ENCODE measurements at regions not wholly inside any gene's neighbourhood (a gene's known extent, or its start where the extent isn't known, plus 50 kb on each side); places are given as distances from the start of the nearest gene placed in this dataset.

- no peak for DNase-seq (ENCODE audit: low read depth)
Observed at GRCh38 chr18:78771496-78772359, 207.9 kb upstream of the SALL3 start.

DNA sequence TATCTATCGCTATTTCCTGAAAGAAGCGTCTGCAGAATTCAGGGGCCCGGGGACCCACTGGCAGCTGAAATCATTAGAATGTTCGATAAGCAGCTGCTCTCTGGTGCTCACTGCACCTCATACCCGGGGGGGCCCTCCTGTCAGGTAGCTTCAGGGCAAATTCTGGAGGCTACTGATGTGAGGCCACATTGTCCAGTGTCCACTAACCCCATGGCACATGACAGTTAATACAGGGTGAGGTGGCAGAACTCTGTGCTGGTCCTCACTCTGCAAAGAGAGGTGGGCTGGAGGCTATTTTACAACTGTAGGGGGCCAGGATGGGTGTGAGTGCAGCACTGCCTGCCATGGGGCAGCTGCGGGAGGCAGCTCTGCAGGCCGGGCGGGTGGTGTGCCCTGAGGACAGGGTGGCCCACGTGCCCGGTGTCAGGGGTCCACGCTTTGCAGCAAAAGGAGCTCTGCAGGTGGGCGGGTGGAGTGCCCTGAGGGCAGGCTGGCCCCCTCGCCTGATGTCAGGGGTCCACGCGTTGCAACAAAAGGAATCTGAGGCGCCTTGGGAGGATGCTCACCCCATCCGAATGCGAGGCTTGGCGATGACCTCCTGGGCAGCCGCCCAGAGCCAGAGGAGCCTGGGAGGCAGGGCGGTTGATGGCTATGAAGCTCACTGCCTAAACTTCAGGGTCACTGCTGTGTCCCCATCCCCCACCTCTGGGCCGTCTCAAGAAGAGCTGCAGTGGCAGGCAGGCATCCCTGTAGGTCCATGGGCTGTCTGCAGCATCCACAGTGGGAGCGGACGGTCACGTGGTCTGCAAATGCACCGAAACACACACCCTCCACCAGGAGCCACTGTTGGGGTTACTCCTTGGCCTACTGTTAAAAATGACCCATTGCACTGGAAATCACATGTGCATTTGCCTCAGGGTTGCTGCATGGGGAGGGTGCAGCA lies 207.0 kb upstream of the SALL3 start:
- no peak for DNase-seq (ENCODE audit: low read depth)

DNA sequence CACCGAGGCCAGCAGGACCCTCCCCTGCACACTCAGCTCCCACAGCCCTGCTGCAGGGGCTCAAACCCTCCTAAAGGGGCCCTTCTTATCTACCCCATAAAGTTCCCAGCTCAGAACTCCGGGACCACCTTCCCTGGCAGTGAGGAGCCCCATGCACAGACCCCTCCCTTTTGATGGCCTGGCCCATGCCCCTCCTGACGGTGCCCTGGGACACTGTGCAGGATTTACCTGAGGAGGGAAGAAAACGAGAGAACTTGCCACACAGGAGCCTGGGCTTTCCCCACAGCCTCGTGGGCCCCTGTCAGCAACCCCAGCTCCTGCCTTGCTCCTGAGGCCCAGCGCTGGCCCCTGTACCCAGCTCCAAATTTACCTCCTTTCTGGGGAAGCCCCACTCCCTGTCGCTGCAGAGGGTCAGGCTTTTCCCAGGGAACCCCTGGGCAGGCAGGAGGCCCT lies 206.3 kb upstream of the SALL3 start:
- DNase-seq (ENCODE audit: low read depth): no peak

DNA sequence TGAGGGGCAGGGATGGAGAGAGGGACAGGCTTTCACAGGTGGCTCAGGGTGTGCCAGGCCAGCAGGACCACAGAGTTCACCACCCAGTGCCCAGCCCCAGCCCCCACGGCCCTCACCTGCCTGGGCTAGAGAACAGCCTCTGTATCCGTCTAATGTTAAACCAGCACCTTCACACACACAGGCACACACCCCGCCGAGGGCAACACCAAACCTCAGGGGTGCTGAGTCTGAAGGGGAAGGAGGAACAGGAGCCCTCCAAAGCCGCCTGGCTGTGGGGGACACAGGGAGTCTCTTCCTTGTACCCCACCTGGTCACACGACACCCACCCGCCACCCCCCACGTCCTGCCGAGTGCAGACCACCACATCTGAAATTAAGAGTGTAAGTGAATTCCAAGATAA lies 205.8 kb upstream of the SALL3 start:
- DNase-seq (ENCODE audit: low read depth): no peak

- DNase-seq (ENCODE audit: low read depth): no peak
Observed at GRCh38 chr18:78774741-78775141, 204.9 kb upstream of the SALL3 start.

DNA sequence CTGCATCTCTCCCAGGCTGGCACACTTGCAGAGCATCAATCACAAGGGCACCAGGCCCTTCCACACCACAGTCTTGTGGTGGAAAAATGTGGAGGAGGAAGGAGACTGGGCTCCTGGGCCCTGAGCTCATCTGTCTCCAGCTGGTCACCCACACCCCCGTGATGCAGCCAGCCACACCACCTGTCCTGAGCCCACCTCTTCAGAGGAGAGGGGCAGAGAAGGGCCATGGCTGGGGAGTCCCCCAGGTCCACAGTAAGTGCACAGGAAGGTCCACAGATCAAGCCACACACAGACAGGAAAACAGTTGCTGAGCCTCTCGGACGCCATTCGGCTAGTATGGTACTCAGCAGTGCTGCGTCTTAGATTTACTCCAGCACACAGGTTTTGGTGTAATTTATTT lies 203.5 kb upstream of the SALL3 start:
- DNase-seq (ENCODE audit: low read depth): no peak

DNA sequence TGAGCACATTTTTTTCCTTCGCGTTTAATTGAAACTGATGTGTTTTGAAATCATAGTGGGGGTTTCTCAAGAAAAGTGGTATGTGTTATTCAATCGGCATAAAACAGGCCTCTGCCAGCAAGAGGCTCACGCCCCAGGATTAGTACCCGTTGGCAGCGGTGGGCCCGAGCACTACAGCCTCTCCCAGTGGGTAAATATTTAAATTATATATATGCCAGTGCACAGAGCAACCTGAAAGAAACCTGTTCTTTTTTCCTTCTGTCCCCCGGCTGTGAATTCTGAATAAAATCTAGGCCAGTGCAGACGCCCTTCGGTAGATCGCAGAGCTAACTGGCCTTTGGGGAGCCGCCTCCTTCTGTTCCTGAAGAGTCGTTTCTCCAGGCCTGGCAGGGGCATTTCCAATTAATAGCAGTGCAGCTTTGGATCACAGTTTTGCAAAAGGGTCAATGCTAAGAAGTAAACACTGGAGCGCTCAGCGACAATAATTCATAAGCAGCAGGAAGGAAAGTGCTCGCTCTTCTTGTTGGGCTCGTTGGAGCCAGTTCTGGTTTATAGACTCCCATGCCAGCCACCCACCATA lies 202.8 kb upstream of the SALL3 start:
- no peak for DNase-seq (ENCODE audit: low read depth)

GRCh38 chr18:78777992-78778391 lies 201.6 kb upstream of the SALL3 start:
- DNase-seq (ENCODE audit: low read depth): no peak

DNA sequence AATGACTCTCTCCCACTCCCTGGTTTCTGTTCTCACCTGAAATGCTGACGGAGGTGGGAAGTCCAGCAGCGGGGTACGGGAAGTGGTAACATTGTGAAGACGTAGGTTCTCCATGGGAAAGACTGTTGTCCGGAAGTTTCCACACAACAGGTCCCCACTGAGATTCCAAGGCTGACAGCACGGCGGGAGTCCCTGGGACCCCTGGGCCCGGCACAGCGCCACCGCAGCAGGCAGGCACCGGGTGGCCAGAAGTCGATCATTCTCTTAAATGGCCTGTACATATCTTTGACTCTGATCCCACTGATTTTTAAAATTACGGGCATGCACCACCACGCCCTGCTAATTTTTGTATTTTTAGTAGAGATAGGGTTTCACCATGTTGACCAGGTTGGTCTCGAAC lies 201.0 kb upstream of the SALL3 start:
- no peak for DNase-seq (ENCODE audit: low read depth)

- DNase-seq (ENCODE audit: low read depth): no peak
Observed at GRCh38 chr18:78779996-78780718, 199.5 kb upstream of the SALL3 start.

DNA sequence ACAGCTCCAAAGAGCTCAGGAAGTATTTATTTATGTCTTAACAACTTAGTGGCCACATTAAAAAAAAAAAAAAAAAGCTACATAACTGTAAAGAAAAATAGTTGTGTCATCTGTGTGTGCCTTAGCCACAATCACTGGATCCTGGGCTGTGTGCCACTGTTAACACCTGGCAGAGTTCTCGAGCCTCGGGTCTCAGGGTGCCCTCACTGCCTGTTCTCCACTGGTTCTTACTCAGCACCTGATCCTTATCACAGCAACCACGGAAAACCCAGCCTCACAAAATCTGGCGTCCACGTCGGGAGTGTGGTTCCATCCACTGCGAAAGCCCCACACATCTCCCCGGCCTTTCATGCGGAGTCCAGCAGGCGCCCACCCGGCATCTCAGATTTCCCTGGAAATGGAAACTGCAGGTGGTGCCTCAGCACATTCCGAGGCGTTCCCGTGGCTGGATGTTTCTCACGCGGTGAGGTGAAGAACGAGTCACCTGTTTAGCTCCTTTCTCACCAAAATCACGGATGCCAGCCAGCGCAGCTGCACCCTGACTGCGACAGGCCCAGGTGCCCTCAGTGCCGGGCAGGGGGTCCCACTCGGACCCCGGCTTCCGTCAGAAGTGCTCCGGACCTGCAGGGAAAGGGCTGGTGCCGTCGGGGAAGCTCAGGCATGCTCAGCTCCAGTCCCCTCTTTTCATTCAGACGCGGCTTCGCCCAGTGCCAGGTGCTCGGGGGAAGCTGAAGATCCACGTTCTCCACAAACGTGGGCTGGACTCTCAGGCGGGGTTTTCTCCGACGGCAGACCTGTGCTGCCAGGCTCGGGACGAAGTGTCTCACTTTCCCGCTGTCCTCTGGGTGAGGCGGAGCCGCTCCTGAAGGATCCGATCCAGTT lies 198.7 kb upstream of the SALL3 start:
- DNase-seq (ENCODE audit: low read depth): no peak

GRCh38 chr18:78781601-78781960 lies 198.0 kb upstream of the SALL3 start:
- no peak for DNase-seq (ENCODE audit: low read depth)

DNA sequence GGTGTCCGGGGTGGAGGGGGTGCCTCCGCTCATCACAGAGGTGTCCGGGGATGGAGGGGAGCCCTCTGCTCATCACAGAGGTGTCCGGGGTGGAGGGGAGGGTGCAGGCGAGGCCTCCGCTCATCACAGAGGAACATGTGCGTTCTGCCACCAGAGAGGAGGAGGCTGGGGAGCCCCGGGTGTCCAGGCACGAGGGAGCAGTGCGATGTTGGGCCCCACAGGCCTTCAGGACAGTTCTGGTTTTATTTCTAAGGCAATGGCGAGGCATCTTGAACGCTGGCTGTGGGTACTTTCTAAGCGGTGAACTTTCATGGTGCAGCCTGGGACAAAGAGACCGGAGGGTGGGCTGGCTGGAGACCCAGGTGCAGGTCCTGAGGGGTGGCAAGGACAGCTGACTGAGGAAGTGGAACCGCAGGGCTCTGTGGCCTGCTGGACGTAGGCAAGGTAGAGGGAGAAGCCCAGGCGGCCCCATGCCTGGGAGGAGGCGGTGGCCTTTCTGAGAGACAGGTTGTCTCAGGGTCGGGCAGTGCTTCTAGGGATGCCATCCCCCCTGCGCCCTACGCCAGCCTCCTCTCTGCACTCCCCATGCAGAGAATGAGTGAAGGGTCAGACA lies 196.6 kb upstream of the SALL3 start:
- DNase-seq (ENCODE audit: low read depth): no peak

DNA sequence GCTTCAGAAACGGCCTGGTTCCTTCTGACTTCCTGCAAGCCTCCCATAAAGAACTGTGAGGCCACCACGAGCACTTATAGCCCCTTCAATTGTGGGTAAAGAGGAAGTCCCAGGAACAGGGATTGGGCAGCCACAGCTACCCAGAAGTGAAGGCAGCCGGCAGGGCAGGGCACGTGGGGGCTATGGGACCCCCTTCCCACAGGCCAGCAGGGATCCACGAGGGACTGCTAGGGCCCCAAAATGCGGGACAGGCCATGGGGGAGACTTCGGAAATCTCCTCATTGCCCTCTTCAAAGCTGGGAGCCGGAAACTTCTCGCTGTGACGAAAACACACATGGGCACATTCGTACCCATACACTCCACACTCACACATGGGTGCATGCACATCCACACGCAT lies 196.1 kb upstream of the SALL3 start:
- no peak for DNase-seq (ENCODE audit: low read depth)

- no peak for DNase-seq (ENCODE audit: low read depth)
Observed at GRCh38 chr18:78784861-78785260, 194.8 kb upstream of the SALL3 start.

GRCh38 chr18:78785706-78786105 lies 193.9 kb upstream of the SALL3 start:
- DNase-seq (ENCODE audit: low read depth): no peak

- DNase-seq (ENCODE audit: low read depth): no peak
Observed at GRCh38 chr18:78786776-78787175, 192.8 kb upstream of the SALL3 start.

DNA sequence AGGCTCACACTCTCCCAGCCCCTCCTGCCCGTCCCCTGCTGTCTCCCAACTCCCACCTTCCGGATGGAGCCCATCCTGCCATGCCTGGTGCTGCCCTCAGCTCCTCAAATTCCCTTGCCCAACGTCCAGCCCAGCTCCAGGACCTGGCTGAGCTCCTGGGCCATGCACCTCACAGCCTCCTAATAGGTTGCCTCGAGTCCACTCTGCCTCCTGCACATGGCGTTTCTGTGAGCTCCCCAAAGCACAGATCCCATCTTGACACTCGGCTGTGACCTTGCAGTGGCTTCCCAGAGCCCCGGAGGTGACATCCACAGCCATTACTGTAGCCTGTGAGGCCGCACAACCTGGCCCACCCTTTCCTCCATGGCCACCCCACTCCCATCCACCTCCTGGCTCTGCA lies 191.9 kb upstream of the SALL3 start:
- no peak for DNase-seq (ENCODE audit: low read depth)

DNA sequence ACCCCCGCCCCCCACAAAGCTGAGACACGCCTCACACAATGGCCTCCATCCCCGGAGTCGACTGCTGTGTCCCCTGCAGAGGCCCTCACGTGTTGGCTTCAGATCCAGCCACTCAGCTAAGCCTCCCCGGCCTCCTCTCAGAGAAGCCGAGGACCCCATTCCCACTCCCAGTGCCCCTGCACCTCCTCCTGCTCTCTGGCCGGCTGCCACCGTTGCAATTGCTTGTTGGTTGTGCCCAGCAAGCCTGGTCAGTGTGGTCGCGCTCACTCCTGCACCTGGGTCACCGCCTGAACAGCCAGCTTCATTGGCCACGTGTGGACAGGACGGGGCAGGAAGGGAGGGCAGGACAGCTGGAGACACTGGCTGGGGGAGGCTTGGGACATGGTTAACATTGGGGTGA lies 191.5 kb upstream of the SALL3 start:
- DNase-seq (ENCODE audit: low read depth): no peak

GRCh38 chr18:78789850-78790249 lies 189.8 kb upstream of the SALL3 start:
- no peak for DNase-seq (ENCODE audit: low read depth)

DNA sequence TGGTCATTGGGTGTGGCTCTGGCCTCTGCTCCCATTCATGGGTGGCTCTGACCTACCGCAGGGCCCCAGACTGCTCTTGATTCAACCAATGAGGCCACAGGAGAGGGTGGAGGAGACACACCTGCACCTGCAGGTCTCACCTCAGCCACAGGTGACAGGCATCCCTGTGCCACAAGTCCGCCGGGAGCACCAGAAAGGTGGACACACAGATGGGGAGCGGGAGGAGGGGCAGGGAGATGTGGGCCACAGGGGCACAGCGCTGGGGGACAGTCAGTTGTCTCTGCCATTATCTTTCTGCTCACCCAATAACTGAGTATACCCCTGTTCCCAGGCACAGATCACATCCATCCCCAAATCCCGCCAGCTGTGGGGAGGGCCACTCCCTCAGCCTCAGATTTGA lies 189.1 kb upstream of the SALL3 start:
- no peak for DNase-seq (ENCODE audit: low read depth)
